ENCODE measurements at regions not wholly inside any gene's neighbourhood (a gene's known extent, or its start where the extent isn't known, plus 50 kb on each side); places are given as distances from the start of the nearest gene placed in this dataset.

GRCh38 chr6:137434640-137435039, 59.6 kb downstream of the OLIG3 start:
- DNase-seq = no peak

GRCh38 chr6:137432054-137432611, 62.1 kb downstream of the OLIG3 start:
- no peak for DNase-seq

GRCh38 chr6:137430954-137431353, 63.2 kb downstream of the OLIG3 start:
- no peak for DNase-seq

GRCh38 chr6:137427656-137428290, 66.4 kb downstream of the OLIG3 start:
- no peak for DNase-seq

GRCh38 chr6:137426007-137426689, 68.0 kb downstream of the OLIG3 start:
- no peak for DNase-seq

GRCh38 chr6:137424251-137424650, 69.9 kb downstream of the OLIG3 start:
- no peak for DNase-seq

GRCh38 chr6:137423451-137424168, 70.6 kb downstream of the OLIG3 start:
- no peak for DNase-seq

- no peak for DNase-seq
Measured at GRCh38 chr6:137417396-137417795, 76.8 kb downstream of the OLIG3 start.

GRCh38 chr6:137416376-137417109, 77.7 kb downstream of the OLIG3 start:
- DNase-seq = no peak

- no peak for DNase-seq
Measured at GRCh38 chr6:137415834-137416190, 78.4 kb downstream of the OLIG3 start.

GRCh38 chr6:137415127-137415833, 78.9 kb downstream of the OLIG3 start:
- DNase-seq = peak; percentile 70

GRCh38 chr6:137414599-137414998, 79.6 kb downstream of the OLIG3 start:
- DNase-seq = no peak

- no peak for DNase-seq
Measured at GRCh38 chr6:137413482-137413881, 80.7 kb downstream of the OLIG3 start.

GRCh38 chr6:137412562-137412961, 81.6 kb downstream of the OLIG3 start:
- no peak for DNase-seq

- no peak for DNase-seq
Measured at GRCh38 chr6:137409266-137409777, 84.9 kb downstream of the OLIG3 start.

GRCh38 chr6:137407816-137408215, 86.4 kb downstream of the OLIG3 start:
- no peak for DNase-seq

GRCh38 chr6:137405806-137406205, 88.4 kb downstream of the OLIG3 start:
- no peak for DNase-seq

GRCh38 chr6:137403855-137404254, 90.3 kb downstream of the OLIG3 start:
- no peak for DNase-seq

GRCh38 chr6:137403443-137403842, 90.8 kb downstream of the OLIG3 start:
- DNase-seq = no peak

GRCh38 chr6:137402143-137402680, 92.0 kb downstream of the OLIG3 start:
- DNase-seq = no peak

GRCh38 chr6:137401088-137401487, 93.1 kb downstream of the OLIG3 start:
- DNase-seq = no peak

GRCh38 chr6:137399881-137400443, 94.2 kb downstream of the OLIG3 start:
- DNase-seq = peak; percentile 2
